ENCODE measurements at regions not wholly inside any gene's neighbourhood (a gene's known extent, or its start where the extent isn't known, plus 50 kb on each side); places are given as distances from the start of the nearest gene placed in this dataset.

- TF ChIP-seq CTCF (IDR thresholded peaks at IDR 0.05): no peak
- no peak for TF ChIP-seq POLR2A (IDR thresholded peaks at IDR 0.05)
Measured at GRCh38 chr15:39153716-39154115, 427.2 kb upstream of the THBS1 start.

Data from lower leg skin (tissue), 3 donors.